NCI-H1930 (cell line): ENCODE measurements at regions not wholly inside any gene's neighbourhood (a gene's known extent, or its start where the extent isn't known, plus 50 kb on each side); places are given as distances from the start of the nearest gene placed in this dataset.

Experiments
- DNase-seq, 2 experiments: peaks; one replicate each; lab custom pipeline; 2025; lab: John Stamatoyannopoulos, UW

DNA sequence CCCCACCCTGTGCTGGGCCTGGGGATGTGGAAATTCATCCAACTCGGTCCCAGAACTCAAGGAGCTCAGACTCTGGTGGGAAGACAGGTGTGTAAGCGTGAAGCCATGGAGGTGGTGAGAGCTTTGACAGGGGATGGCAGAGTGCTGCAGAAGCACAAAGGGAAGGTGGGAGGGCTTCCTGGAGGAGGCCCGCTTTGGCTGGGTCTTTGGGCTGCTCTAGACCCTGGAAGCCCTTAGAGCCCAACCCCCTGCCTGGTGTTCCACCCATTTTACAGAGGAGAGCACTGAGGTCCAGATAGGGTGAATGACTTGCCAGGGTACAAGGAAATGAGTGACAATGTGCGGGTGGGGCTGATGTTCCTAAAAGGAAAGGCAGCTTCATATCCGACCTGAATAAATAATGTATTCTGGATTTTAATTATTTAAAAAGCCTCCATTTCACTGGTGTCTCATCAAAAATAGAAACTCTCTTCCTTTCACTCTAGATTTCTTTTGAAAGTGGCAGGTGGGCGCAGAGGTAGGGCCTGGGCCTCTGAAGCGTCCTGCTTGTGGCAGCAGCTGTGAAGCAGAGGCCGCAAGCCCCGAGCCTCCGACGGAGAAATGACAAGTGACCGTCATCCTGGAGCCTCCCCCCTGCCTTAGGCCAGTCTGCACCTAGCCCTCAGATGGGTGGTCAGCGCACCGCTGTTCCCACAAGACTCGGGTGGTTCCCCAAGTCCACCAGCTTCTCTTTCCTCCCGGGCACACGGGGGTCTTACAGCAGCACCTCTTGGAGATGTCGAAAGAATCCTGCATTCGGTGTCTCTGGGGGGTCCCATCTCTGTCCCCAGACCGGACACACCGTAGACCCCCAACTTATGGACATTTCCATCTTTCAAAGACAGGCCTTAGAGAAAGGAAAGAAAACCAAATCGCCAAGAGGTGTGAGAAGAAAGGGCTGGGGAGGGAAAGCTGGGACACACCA is 71.0 kb upstream of the TAF1B start:
- DNase-seq, result no peak

DNA sequence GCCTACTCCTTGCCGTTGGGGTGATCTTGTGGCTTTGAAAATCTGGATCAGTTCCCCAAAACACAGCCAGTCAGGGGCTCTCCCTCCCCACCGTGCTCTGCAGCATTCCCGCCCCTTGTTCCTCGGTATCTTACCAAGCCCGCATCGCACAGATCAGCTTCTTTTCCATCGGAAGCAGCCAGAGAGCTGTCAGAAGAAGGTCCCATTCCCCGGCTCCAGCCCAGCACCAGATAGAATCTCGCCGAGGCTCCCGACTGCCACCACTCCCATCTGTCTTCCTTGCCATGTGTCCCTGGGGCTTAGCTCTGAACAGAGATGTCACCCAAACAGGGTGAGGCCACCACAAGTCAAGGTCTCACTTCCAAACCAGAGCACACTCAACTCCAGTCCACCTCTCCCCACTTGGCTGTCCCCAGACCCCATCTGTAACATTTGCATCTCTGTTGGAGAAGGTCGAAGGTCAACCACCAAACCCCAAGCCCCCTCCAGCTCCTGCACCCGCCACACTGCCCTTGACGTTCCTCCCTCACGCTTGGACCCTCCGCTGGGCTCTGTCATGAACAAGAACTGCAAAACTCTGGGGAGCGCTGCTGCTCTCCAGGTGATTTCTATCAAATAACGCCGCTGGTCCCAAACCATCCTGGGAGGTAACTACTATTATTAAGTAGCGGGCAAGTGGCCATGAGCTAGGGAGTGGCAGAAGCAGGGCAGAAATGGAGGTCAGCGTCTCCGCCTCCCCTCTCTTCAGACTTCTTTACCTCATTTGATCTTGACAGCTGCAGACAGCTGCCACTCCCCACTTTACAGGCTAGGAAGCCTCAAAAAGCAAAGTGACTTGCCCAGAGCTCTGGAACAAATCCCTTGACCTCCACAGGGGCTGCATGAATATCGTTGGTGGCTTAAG is 70.0 kb upstream of the TAF1B start:
- DNase-seq, result no peak

DNA sequence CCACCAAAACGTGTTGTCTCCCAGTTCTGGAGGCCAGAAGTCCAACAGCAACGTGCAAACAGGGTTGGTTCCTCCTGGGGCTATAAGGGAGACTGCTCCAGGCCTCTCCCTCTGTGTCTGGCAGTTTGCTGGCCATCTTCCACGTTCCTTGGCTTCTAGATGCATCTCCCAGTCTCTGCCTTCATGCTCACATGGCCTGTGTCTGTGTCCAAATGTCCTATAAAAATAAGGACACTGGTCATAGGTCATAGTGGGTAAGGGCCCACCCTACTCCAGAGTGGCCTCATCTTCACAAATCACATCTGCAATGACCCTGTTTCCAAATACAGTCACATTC is 69.4 kb upstream of the TAF1B start:
- no peak for DNase-seq

DNA sequence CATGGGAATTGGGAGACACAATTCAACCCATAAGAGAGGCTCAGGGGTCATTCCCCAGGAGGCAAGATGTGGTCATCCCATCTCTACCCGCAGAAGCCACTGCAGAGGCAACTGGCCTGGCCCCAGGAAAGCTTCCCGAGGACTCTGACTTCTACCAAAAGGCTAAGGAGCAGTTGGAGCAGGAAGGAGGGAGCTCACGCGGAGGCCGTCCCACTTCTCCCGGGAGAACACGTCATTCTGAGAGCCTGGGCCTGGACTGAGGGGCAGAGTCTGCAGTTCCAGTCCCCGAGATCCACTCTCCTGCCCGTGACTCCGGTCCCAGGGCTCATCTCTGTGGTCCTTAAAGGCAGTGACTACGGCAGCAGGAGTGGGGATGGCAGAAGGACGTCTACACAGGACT is 69.0 kb upstream of the TAF1B start:
- no peak for DNase-seq

DNA sequence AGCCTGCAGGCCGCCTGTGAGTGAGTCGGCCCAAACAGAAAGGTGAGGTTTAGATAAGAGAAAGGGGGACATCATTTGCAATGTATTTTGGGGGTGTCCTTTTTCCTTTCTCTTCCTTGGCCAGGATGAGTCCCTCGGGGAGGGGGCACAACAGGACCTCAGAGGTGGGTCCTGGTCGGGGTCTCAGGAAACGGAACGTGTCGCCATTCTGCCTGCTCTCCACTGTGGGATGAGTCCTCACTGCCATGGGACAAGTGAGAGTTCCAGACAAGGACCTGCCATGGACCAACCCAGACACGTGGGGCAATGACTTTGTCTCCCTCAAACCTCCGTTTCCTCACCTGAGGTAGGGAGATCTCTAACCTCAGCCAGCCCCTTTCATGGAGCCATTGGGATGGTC is 67.9 kb upstream of the TAF1B start:
- DNase-seq, result no peak

DNA sequence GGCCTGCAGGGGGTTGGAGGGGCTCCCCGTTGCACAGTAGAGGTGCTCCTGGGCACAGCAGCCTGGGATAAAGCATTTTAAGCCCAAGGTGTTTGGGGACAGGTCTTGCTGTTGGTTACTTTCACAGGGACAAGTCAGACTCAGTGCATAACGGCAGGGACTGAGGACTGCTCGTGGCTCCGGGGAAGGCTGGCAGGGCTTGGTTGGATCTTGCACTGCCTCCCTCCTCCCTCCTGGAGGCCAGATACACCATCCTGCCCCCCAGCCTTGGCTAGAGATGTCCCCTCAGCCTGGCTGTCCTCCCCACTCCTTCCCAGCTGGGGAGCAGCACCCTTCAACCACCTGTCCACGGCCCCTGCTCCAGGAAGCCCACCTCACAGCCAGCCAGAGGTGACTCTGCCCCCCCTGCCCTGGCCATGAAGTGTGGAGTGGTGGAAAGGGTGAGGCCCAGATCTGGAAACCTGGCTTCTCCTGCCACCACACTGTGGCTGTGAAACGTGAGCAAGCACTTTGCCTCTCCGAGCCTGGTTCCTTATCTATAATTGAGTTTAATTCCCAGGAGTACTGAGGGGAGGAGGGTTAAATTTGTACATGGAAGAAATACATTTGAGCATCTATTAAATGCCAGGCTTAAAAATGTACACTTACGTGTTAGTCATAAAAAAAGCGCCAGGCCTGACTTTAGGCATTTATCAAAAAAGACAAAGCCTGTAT is 67.1 kb upstream of the TAF1B start:
- DNase-seq, result no peak

DNA sequence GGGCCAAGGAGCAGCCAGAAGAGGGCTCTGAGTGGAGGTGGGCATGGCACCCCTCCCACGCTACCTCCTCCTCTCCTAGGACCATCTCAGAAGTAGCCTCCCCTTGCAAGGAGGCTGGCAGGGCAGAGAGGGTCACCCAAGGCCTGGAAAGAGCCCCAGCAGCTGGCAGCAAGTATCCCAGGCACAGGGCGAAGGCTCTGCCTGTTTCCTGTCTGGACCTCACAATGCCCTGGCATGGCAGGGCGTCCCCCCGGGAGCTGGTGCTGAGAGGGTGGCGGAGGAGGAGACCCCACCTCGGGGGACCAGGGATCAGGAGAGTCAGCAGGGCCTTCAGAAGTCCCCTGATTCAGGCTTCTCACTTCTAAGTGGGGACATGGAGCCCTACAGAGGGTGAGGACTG is 66.2 kb upstream of the TAF1B start:
- no peak for DNase-seq

DNA sequence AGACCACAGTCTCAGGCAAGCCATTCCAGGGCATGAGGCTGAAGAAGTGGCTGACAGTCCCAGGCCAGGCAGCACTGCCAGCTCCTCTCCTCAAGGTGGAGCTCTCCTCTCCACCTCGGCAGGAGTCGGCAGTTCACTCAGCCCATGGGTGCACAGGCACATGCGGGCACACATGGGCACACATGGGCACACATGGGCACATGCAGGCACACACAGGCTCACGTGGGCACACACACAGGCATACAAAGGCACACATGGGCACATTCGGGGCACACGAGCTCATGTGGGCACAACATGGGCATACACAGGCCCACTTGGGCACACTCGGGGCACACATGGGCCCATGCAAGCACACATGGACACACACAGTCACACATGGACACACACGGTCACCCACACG is 65.3 kb upstream of the TAF1B start:
- DNase-seq, result no peak

DNA sequence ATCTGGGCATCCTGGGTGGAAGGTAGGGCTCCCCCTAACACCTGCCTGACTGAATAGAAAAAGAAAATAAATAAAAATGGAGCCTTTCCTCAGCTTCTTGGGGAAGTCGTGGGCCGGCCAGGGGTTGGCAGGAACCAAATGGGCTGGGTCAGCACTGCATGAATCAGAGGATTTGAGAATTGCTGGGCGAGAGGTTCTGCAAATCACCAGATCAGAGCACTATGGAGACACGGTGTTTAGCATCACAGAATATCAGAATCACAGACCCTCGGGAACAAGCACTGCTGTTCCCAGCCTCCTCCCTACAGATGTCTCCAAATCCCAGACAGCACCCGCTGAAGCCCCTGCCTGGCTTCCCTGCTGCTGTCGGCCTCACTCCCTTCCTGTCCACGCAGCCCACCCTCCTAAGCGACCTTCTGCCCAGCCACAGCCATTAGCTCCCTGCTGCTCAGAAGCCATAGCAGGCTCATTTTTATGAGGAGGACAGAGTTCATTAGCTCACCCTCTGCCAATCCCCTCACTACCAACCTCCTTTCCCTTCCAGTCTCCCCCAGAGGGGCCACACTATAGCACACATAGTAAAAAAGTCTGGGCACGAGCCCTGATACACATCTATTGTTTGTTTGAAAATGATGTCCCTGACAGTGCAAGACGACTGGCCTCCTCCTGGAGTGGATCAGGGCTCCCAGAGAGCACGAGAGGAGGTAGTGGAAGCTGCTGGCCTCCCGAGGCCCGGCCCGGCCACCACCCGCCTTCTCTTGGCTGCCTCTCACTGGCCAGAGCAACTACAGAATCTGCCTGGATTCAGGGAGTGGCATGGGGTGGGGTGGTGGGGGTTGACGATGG is 64.6 kb upstream of the TAF1B start:
- no peak for DNase-seq

DNA sequence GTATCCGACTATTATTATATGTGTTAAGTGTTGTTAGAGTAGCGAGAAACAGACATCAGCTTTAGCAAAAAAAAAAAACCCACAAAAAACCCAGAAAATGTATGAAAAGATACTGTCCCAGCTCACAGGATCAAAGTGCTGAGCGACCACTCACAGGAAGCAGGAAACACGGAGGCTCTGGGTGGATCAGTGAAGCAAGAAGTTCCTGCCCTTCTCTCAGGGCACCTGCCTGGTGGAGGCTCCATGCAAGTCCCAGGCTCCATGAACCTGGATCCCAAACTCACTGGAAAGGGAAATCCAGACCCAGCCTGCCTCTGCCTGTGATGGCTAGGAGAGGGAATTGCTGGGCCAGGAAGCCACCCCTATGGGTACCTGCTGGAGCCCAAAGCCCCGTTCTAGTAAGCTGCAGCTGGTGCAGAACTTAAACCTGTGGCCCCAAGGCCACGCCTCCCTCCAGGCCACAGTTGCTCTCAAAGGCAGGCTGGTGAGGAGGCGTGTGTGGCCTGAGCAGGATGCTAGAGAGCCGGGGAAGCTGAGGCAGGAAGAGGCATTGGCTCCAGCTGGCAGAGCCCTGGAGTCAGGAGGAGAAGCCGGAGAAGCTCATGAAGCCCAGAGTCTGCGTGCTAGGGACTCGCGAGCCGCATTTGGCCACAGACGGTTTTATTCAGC is 63.5 kb upstream of the TAF1B start:
- DNase-seq, result no peak

DNA sequence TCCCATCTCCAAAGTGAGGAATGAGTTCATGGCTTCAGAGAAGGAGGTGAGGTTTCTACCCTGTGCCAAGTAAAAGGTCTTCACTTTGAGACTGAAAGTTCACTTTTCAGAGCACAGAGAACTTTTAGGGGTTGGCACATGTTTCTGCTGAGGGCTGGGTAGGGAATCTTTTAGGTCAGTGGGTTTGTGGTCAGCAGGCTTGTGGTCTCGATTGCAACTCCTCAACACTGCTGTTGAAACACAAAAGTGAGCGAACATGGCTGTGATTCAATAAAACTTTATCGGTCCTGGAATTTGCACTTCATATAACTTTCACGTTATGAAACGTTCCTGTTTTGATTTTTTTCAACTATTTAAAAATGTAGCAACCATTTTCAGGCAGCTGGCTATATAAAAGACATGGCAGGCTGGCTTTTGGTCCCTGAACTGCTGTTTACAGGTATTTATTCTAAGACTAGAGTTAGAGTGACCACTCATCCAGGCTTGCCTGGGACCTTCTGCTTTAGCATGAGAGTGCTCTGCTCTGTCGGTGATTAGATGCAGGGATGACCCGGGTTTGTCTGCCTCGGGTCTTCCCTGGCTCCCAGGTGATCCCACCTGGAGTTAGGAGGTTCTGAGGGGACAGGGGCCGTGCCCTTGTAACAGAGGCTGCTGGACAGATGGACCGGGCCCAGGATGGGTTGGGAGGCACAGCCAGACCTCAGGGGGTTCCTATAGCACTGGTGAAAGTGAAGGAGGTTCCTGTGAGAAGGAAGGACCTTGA is 62.7 kb upstream of the TAF1B start:
- DNase-seq, result no peak

DNA sequence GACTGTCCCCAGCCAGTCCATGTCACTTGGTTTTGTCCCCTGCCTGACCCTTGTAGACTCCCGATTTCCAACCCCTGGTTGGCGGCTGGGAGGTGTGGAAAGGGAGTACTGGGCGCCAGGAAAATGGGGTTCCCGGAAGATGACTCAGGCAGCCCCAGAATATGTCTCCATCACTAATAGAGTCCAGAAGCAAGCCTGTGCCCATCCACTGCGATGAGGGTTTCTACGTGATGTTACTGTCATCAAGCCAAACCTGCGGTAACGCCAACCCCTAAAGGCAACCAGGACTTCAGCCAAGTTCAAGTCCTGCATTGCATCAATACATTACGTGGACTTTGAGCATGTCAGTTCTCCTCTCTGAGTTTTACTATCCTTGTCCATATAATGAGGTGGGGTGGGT is 62.0 kb upstream of the TAF1B start:
- no peak for DNase-seq

DNA sequence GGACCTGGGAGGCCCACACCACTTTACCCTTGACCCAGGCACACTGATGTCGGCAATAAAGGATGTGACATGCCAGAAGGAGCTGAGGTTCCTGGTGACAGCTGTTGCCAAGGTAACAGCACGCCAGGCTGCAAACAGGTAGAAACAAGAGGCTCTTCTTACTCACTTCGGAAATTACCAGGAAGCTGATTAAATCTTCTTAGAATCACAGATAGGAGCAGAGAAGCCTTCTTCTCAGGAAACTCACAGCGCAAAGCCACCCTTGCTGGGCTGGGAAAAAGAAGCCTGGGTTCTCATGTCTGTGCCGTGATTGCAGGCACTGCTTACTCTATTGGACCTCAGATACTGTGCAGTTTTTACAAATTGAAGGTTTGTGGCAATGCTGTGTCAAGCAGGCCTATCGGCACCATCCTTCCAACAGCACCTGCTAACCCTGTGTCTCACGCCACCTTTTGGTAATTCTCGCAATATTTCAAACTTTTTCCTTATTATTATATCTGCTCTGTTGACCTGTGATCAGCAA is 61.0 kb upstream of the TAF1B start:
- no peak for DNase-seq

DNA sequence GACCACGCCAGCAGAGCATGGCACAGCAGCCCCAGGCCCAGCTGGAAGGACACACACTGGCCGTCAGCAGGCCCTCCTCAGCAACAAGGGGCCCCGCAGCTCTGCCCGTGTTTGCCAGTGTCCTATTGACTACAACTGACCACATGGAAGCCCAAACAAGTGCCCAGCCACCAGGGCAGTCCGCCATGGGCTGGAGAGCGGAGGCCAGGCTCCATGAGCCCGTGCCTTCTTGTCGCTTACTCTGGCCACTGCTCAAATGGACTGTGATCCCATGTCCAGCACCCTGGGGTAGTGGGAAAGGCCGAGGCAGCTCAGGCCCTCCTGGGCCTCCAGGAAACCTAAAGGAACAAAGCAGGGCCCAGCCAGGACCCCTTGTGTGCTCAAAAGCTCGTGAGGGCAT is 53.9 kb upstream of the TAF1B start:
- no peak for DNase-seq

DNA sequence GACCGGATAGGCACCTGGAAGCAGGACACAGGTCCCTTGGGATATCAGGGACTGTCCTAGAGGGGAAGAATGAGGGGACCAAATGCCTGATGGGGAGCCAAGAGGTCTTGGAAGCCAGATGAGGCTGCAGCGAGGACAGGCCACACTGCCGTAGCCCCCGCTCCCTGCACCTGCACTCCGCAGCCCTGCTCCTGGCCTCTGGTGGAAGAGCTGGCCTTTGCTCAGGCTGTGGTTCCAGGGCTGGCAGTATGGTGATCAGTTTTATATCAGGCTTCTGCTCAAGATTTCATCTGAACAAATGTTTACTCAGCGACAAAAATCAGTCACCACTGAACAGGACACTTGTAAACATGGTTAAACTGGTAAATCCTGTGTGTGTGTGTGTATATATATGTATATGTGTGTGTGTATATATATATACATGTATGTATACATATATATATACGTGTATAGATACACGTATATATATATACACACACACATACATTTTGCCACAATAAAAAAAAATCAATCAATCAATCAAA is 52.5 kb upstream of the TAF1B start:
- no peak for DNase-seq

DNA sequence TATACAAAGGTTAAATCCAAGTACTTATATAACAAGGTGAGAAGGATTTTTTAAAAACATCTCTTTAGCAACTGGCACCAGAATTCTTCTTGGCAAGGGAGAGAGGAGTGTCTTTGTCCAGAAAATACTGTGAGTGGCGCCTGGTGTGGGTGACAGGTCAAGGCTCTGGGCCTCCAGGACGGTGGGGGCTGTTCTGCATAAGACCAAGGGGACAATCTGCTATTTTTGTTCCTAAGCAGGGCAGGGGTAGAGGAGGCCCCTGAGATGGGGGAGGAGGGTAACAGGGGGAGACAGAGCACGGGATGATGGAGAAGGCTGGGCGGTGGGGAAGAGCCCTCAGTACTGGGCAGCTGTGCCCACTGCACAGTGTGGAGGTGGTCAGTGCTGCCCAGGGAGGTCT is 51.6 kb upstream of the TAF1B start:
- no peak for DNase-seq

DNA sequence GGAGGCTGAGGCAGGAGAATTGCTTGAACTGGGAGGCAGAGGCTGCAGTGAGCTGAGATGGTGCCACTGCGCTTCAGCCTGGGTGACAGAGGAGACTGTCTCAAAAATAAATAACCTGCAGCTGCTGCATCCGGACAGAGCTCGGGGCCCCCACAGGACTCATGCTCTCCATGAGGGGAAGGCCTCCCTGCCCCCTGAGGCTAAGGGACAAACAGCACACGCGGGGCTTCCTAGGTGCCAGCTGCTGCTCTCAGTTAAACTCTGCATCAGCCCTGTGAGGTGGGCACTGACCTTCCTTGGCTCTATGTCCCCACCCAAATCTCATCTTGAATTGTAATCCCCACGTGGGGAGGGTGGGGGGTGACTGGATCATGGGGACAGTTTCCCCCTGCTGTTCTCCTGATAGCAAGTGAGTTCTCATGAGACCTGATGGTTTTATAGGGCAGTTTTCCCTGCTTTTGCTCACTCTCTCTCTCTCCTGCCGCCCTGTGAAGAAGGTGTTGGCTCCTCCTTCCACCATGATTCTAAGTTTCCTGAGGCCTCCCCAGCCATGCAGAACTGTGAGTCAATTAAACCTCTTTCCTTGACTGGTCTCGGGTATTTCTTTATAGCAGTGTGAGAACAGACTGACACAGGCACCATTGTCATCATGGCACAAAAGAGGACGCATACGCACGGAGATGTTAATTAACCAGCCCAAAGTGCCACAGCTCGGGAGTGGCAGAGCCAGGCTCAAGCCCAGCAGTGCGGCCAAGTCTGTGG is 49.9 kb upstream of the TAF1B start:
- DNase-seq, result no peak
